ENCODE measurements at regions not wholly inside any gene's neighbourhood (a gene's known extent, or its start where the extent isn't known, plus 50 kb on each side); places are given as distances from the start of the nearest gene placed in this dataset.

GRCh38 chr5:20660588-20660987, 672.6 kb upstream of the CDH18 start (continued):
- TF ChIP-seq, protein P1, sequence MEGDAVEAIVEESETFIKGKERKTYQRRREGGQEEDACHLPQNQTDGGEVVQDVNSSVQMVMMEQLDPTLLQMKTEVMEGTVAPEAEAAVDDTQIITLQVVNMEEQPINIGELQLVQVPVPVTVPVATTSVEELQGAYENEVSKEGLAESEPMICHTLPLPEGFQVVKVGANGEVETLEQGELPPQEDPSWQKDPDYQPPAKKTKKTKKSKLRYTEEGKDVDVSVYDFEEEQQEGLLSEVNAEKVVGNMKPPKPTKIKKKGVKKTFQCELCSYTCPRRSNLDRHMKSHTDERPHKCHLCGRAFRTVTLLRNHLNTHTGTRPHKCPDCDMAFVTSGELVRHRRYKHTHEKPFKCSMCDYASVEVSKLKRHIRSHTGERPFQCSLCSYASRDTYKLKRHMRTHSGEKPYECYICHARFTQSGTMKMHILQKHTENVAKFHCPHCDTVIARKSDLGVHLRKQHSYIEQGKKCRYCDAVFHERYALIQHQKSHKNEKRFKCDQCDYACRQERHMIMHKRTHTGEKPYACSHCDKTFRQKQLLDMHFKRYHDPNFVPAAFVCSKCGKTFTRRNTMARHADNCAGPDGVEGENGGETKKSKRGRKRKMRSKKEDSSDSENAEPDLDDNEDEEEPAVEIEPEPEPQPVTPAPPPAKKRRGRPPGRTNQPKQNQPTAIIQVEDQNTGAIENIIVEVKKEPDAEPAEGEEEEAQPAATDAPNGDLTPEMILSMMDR (IDR thresholded peaks at IDR 0.05 in 2 of 3, conservative IDR thresholded peaks at IDR 0.05 in 1 of 3; ENCODE audit: control insufficient read depth in 2 of 3, extremely low read depth in 1 of 3, insufficient read depth in 1 of 3, low read depth in 3 of 3, low read length in 3 of 3), result no peak
- TF ChIP-seq NFYB (IDR thresholded peaks at IDR 0.05; ENCODE audit: insufficient read depth, low read depth, low read length), result no peak

DNA sequence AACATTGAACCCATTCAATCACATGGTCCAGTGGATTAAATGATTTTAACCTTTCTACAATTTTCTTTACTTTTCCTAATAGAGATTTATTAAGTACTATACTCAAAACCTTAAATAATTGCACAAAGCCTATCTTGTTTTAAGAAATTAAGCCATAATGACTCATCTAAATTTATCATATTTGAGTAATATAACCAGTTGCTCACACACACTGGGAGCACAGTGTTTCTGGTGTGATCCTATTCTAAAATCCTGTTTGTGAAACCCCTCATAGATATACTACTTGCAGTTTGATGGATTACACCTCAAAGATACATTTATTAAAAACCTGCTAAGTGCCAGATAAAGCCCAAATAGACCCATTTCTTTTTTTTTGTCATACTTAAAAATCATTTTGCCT, 668.3 kb upstream of the CDH18 start:
- ChIA-PET RAD21 (ENCODE audit: unreplicated experiment) (no interaction called here), SMC1A (ENCODE audit: uncharacterized antibody, unreplicated experiment) (no interaction called here), POLR2A (no interaction called here), CTCF (no interaction called here)
- DNase-seq (ENCODE audit: low read depth, low spot score) (no peak), ATAC-seq (no peak), FAIRE-seq (no peak)
- no peaks in the 10 kb centered on the region for H3K9me3 ChIP-seq (replicated peaks; ENCODE audit: control insufficient read depth, insufficient read depth, low read length)
- H3K4me1 ChIP-seq (ENCODE audit: control insufficient read depth, insufficient read depth, low read length), result no peaks in the 10 kb centered on the region
- in situ Hi-C loops (cut with MboI), result no loop called here
- H3K4me2 ChIP-seq (ENCODE audit: control insufficient read depth, insufficient read depth), result no peak overlapping the region
- no peaks in the 10 kb centered on the region for H4K20me1 ChIP-seq (ENCODE audit: control insufficient read depth, insufficient read depth)
- intact Hi-C loops (cut with micrococcal nuclease; ENCODE audit: unreplicated experiment), result no loop called here
- H2AFZ ChIP-seq (ENCODE audit: control insufficient read depth, low read depth, low read length), result no peak overlapping the region
- H3K9ac ChIP-seq (ENCODE audit: control insufficient read depth, insufficient read depth, low read length), result no peak overlapping the region
- H3K79me2 ChIP-seq (ENCODE audit: control insufficient read depth, insufficient read depth, low read length), result no peaks in the 10 kb centered on the region
- BruUV-seq (replicated peaks), result no TSS peak
- no peak overlapping the region for H3K4me3 ChIP-seq
- H3K36me3 ChIP-seq (ENCODE audit: control insufficient read depth in 2 of 2, insufficient read depth in 2 of 2, low read length in 1 of 2), result no peaks in the 10 kb centered on the region
- no peaks in the 10 kb centered on the region for H3K27me3 ChIP-seq (replicated peaks in 1 of 2; ENCODE audit: control insufficient read depth in 2 of 2, insufficient read depth in 2 of 2, low read length in 1 of 2)
- H3K27ac ChIP-seq (ENCODE audit: control insufficient read depth, insufficient read depth), result no peak overlapping the region
- TF ChIP-seq EGR1 (IDR thresholded peaks at IDR 0.05; ENCODE audit: borderline replicate concordance in 1 of 2, low read depth in 2 of 2, low read length in 2 of 2) (no peak), CHD2 (IDR thresholded peaks at IDR 0.05; ENCODE audit: borderline replicate concordance, low read depth, low read length) (no peak), CBFB (IDR thresholded peaks at IDR 0.05; ENCODE audit: low read depth) (no peak), ZBTB33 (IDR thresholded peaks at IDR 0.05) (no peak), POLR2AphosphoS2 (IDR thresholded peaks at IDR 0.05; ENCODE audit: low read depth, low read length) (no peak), CHD4 (IDR thresholded peaks at IDR 0.05) (no peak), HCFC1 (IDR thresholded peaks at IDR 0.05; ENCODE audit: low read length) (no peak), ZNF217 (IDR thresholded peaks at IDR 0.05) (no peak), TCF7 (IDR thresholded peaks at IDR 0.05; ENCODE audit: borderline replicate concordance) (no peak), BACH1 (IDR thresholded peaks at IDR 0.05; ENCODE audit: borderline replicate concordance) (no peak), KAT2A (conservative IDR thresholded peaks at IDR 0.05; ENCODE audit: control insufficient read depth, low read depth, low read length) (no peak), POLR2AphosphoS5 (IDR thresholded peaks at IDR 0.05; ENCODE audit: low read length) (no peak), SMARCA5 (IDR thresholded peaks at IDR 0.05) (no peak)
- TF ChIP-seq, protein P2, sequence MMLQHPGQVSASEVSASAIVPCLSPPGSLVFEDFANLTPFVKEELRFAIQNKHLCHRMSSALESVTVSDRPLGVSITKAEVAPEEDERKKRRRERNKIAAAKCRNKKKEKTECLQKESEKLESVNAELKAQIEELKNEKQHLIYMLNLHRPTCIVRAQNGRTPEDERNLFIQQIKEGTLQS (IDR thresholded peaks at IDR 0.05; ENCODE audit: borderline replicate concordance, extremely low read depth, low read depth, low read length), result no peak
- TF ChIP-seq, protein P3, sequence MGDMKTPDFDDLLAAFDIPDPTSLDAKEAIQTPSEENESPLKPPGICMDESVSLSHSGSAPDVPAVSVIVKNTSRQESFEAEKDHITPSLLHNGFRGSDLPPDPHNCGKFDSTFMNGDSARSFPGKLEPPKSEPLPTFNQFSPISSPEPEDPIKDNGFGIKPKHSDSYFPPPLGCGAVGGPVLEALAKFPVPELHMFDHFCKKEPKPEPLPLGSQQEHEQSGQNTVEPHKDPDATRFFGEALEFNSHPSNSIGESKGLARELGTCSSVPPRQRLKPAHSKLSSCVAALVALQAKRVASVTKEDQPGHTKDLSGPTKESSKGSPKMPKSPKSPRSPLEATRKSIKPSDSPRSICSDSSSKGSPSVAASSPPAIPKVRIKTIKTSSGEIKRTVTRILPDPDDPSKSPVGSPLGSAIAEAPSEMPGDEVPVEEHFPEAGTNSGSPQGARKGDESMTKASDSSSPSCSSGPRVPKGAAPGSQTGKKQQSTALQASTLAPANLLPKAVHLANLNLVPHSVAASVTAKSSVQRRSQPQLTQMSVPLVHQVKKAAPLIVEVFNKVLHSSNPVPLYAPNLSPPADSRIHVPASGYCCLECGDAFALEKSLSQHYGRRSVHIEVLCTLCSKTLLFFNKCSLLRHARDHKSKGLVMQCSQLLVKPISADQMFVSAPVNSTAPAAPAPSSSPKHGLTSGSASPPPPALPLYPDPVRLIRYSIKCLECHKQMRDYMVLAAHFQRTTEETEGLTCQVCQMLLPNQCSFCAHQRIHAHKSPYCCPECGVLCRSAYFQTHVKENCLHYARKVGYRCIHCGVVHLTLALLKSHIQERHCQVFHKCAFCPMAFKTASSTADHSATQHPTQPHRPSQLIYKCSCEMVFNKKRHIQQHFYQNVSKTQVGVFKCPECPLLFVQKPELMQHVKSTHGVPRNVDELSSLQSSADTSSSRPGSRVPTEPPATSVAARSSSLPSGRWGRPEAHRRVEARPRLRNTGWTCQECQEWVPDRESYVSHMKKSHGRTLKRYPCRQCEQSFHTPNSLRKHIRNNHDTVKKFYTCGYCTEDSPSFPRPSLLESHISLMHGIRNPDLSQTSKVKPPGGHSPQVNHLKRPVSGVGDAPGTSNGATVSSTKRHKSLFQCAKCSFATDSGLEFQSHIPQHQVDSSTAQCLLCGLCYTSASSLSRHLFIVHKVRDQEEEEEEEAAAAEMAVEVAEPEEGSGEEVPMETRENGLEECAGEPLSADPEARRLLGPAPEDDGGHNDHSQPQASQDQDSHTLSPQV (IDR thresholded peaks at IDR 0.05), result no peak

Measured in GM12878 (cell line).